NCI-H2171 (cell line): ENCODE measurements at regions not wholly inside any gene's neighbourhood (a gene's known extent, or its start where the extent isn't known, plus 50 kb on each side); places are given as distances from the start of the nearest gene placed in this dataset.
"Not testable (repeated sequence)": the region's sequence is repeated elsewhere in the genome, so short reads cannot be mapped to it uniquely, and the experiment has no call there.

Source experiments
- DNase-seq: peaks from one replicate; lab custom pipeline; 2025; lab: John Stamatoyannopoulos, UW

DNA sequence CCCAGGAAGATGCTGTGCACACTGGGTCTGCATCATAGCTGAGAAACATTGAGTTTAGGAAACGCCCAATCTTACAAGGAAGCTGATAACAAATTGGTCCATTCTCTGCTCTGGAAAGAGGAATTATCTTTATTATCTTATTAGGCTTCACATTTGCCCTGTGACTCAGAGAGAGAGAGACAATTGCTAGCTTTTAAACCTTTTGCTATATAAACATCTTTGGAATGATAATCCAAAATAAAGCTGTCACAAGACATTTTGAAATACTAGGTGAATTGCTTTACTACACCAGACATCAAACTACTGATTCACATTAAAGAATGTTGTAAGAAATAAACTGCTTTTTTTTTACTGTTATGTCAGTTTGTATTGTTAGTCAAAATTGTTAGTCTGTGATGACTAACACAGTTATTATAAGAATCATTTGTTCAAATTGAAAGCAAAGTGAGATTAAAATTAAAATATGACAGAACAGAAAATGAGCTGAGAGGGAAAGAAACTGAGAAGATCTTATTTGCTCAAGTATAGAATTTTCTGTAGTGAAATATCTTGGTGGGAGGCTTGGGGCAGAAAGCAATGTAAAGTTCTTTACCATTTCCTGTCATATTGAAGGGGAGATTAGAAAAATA is 765.4 kb upstream of the PCDH10 start:
- DNase-seq = no peak

GRCh38 chr4:132384709-132385108 is 764.4 kb upstream of the PCDH10 start:
- DNase-seq = no peak

DNA sequence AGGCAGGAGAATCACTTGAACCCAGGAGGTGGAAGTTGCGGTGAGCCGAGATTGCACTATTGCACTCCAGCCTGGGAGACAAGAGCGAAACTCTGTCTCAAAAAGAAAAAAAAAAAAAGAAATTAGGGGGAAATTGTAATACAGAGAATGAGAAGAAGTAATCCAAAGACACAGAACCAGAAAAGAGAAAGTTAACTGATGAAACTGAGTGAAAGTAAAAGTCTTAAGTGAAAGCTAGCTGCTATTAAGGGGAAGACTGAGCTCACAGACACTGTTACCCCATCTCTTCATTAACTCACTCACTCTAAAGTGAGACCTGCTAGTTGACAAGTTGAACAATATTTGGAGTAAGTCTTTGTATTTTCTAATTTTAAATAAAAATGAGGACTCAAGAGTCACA is 763.0 kb upstream of the PCDH10 start:
- DNase-seq = no peak

DNA sequence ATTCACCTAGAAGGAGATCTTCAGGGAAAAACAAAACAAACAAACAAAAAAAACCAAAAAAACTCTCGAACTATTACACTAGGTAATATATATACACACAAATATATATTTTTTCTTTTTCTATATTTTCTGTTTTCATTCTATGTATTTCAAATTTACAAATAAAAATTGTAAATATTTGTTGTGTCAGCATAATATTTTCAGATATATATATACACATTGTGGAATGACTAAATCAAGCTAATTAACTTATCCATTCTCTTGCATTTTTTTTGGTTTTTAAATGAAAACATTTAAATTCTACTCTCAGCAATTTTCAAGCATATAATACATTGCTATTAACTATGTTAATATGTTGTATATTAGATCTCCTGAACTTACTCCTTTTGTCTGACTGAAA is 762.0 kb upstream of the PCDH10 start:
- DNase-seq = no peak

DNA sequence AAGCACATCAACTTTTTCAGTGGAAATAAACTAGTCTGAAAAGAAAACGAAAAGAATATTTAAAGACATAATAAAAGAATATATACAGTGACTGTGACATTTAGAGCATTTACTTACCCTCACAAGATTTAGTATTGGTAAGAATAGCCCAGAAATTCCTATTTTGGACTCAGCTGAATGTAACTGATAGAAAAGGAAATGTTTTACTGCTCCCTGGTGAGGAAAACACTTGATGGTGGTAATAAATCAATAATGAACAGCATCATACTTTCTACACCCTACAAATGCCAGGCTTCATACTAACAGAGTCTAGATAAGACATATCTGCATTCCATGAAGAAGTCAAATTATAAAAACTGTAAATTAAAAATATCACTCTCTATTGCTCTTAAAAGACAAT is 753.5 kb upstream of the PCDH10 start:
- DNase-seq = no peak

DNA sequence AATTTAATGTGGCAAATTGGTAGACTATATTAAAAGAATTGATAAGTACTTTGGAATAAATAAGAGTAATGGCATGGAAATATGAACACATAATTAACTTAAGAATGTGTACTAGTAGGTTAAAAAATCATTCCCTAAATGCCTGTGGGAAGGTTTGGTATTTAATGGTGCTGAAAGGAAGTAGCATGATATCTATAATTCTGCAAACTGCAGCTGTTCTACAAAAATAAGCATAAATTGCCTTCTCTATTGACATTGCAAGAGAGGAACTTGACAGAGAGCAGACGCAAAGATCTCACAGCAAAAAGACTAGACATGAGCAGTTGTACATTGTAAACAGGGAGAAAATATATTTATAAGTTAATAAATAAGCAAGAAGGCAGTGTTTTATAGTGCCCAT is 752.5 kb upstream of the PCDH10 start:
- DNase-seq = no peak

- DNase-seq = no peak
These were observed 731.9 kb upstream of the PCDH10 start for GRCh38 chr4:132417220-132417619.

GRCh38 chr4:132427125-132427524 is 722.0 kb upstream of the PCDH10 start:
- DNase-seq = no peak

DNA sequence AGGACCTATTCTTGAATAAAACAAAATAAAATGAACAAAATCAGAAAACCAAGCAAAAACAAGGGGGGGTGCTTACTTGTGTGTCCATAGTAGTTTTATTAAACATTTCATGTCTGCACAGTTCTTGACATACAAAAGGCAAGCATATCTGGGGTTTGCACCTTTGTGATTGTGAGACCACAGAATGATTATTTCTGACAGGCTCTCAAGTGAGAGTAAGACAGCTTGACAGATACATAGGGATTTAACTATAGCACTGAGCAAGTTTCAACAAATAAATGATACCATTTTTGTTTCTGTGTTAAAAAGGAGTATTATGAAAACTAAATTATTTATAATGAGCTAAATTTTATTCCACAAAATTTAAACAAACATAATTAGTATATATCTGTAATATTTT is 712.0 kb upstream of the PCDH10 start:
- no peak for DNase-seq

GRCh38 chr4:132445386-132445785 is 703.7 kb upstream of the PCDH10 start:
- DNase-seq = no peak

DNA sequence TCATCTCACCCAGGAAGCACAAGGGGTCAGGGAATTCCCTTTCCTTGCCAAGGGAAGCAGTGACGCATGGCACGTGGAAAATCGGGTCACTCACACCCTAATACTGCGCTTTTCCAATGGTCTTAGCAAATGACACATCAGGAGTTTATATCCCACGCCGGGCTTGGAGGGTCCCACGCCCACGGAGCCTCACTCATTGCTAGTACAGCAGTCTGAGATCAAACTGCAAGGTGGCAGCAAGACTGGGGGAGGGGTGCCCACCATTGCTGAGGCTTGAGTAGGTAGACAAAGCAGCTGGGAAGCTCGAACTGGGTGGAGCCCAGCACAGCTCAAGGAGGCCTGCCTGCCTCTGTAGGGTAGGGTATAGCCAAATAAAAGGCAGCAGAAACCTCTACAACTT is 691.1 kb upstream of the PCDH10 start:
- not testable (repeated sequence) for DNase-seq

DNA sequence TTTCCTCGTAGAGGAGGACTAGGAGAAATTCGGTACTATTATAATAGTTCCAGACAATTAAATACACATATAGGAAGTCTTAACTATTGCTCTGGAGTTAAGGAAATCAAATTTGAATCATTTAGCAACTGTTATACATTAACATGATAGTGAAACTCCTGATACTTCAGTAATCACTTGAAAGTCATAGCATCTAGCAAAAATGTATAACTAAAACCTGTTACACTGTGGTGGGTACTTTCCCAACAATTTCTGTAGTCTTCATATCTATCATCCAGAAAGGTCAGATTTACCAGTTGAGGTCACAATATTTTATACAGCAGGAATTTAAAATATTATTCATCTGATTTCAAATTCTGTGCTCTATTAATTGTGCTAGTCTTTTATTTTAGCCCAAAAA is 669.6 kb upstream of the PCDH10 start:
- DNase-seq = no peak

GRCh38 chr4:132488555-132488954 is 660.5 kb upstream of the PCDH10 start:
- no peak for DNase-seq

GRCh38 chr4:132493476-132493875 is 655.6 kb upstream of the PCDH10 start:
- DNase-seq = no peak

- DNase-seq = not testable (repeated sequence)
These were observed 653.8 kb upstream of the PCDH10 start for GRCh38 chr4:132495267-132495812.

DNA sequence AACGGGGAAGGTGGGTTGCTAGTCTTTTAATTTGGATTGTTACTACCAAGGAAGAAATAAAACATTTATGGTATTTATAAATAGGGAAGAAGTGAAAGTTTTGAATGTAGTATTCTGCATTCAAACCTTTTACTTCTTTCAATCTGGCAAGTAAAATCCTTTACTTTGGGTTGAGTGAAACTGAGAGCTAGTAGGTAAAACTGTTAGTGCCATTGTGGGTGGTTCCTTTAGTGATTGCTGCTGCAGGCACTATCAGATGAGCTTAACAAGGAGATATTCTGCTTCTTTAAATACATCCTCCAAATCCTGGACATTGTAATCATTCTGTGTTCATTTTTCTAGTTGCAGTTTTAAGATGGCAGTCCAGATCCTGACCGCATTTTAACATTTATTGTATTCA is 650.9 kb upstream of the PCDH10 start:
- no peak for DNase-seq

DNA sequence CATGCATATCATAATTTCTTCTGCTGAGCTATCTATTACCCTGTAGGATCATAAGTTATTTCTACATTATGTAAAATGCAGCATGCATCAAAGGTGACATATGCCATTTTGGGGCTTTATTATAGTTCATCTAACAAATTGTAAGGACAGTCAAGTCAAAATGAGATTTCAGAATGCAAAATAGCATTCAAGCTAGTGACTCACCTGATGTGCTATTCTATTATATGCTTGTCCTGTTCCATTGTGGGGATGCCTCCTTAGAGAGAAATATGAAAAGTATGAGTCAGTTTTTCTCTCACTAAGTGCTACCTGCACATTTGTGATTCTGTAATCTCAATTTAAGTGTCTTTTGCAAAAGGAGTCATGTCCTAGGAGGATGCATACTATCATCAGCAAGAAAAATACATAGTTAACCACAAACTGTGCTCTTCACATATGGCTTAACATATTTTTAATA is 647.0 kb upstream of the PCDH10 start:
- DNase-seq = no peak

GRCh38 chr4:132504438-132504837 is 644.7 kb upstream of the PCDH10 start:
- DNase-seq = no peak

GRCh38 chr4:132506568-132506967 is 642.5 kb upstream of the PCDH10 start:
- DNase-seq = no peak

GRCh38 chr4:132513491-132513890 is 635.6 kb upstream of the PCDH10 start:
- no peak for DNase-seq

DNA sequence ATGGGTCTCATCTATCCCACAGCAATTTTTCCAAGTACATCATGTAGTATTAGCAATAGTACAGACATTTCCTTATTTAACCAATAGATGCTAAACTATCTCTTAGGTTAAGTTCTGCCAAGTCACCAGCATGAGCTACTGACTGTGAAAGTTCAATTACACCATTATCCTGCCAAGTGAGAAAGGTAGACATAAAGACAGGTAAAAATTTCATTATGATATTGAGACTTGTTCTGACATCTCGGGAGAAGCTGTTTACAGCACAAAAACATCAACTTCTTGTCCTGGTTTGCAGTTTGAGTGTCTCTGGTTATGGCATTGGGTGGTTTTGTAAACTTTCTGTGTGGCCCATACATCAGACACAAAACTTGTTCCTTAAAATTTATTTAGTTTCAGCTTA is 622.4 kb upstream of the PCDH10 start:
- no peak for DNase-seq

- DNase-seq = no peak
These were observed 621.3 kb upstream of the PCDH10 start for GRCh38 chr4:132527817-132528216.

- DNase-seq = no peak
These were observed 618.2 kb upstream of the PCDH10 start for GRCh38 chr4:132530861-132531260.

DNA sequence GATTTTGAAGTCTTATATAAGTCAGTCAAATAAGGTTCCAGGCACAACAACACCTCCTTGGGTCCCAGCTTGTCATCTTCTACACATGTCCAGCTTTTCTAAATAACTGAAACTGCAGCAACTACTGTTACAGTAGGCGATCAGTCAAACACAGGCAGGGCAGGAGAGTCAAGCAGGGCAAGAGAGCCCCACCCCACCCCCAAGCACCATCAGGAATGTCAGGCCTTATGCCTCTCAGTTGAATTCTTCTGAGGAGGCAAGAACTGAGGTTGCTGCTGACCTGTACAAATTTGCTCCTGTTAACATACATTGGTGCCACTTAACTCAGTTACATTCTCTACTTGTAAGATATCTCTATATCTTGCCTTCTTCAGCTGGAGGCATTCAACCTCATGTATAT is 608.8 kb upstream of the PCDH10 start:
- DNase-seq = no peak
